ENCODE measurements at regions not wholly inside any gene's neighbourhood (a gene's known extent, or its start where the extent isn't known, plus 50 kb on each side); places are given as distances from the start of the nearest gene placed in this dataset.
A peak's percentile ranks its signal among the peaks of the same experiment; 100 is the strongest.
"Not testable (repeated sequence)": the region's sequence is repeated elsewhere in the genome, so short reads cannot be mapped to it uniquely, and the experiment has no call there.

- Histone ChIP-seq H3K4me2 (peak overlapping the region; percentile 68), H3K9ac (peak overlapping the region; percentile 32; the same call in 1 of the 2 replicates), H4K20me1 (no peaks in the 10 kb centered on the region), H3K9me3 (no peaks in the 10 kb centered on the region), H3K36me3 (no peaks in the 10 kb centered on the region), H3K27me3 (no peaks in the 10 kb centered on the region), H3K27ac (no peak overlapping the region), H3K4me1 (no peaks in the 10 kb centered on the region), H3K4me3 (peak overlapping the region; percentile 26; the same call in 1 of the 2 replicates)
- TF ChIP-seq Cebpa-rat (IDR thresholded peaks at IDR 0.05) = no peak
Measured at GRCh38 chr11:129750343-129751292, 65.0 kb upstream of the TMEM45B start.

- H3K9me3 ChIP-seq = no peaks in the 10 kb centered on the region
- no peaks in the 10 kb centered on the region for H3K27me3 ChIP-seq
- no peak overlapping the region for H3K27ac ChIP-seq
- H3K4me3 ChIP-seq = no peak overlapping the region
- H3K4me2 ChIP-seq = no peak overlapping the region
- no peak for TF ChIP-seq Cebpa-rat (IDR thresholded peaks at IDR 0.05)
- H3K9ac ChIP-seq = no peak overlapping the region
- H3K4me1 ChIP-seq = no peaks in the 10 kb centered on the region
- no peaks in the 10 kb centered on the region for H3K36me3 ChIP-seq
- no peaks in the 10 kb centered on the region for H4K20me1 ChIP-seq
Measured at GRCh38 chr11:129751511-129751910, 64.1 kb upstream of the TMEM45B start.

- not testable (repeated sequence) for H3K36me3 ChIP-seq, H3K9ac ChIP-seq, H4K20me1 ChIP-seq, H3K4me3 ChIP-seq, H3K9me3 ChIP-seq, H3K27me3 ChIP-seq, H3K27ac ChIP-seq
- Histone ChIP-seq H3K4me2 (peak overlapping the region; percentile 59), H3K4me1 (peaks cover 13% of the 10 kb centered on the region)
Measured at GRCh38 chr11:129763569-129763968, 52.1 kb upstream of the TMEM45B start.

GRCh38 chr11:129764204-129764603 is 51.4 kb upstream of the TMEM45B start:
- H3K9ac ChIP-seq, H3K27ac ChIP-seq, H3K9me3 ChIP-seq, H3K36me3 ChIP-seq, H3K27me3 ChIP-seq, H4K20me1 ChIP-seq, H3K4me3 ChIP-seq: not testable (repeated sequence)
- Histone ChIP-seq H3K4me2 (peak overlapping the region; percentile 59), H3K4me1 (peaks cover 13% of the 10 kb centered on the region)
